Activated B cell treated with CpG ODN at 0.5 μM for 24 hours (primary cell): ENCODE measurements at regions not wholly inside any gene's neighbourhood (a gene's known extent, or its start where the extent isn't known, plus 50 kb on each side); places are given as distances from the start of the nearest gene placed in this dataset.

Experiments used
- ATAC-seq: fragments of 200-7000 bp; cut with Tn5 transposase; one replicate; pipeline ENCODE4 v1.10.0; 2021; ENCODE audit warnings: low read depth, mild to moderate bottlenecking, moderate library complexity
- CTCF ChIA-PET: fragments of 350-600 bp; sonication (Branson Sonifier 250); formaldehyde crosslinking; loops from one replicate; lab custom pipeline; 2021; ENCODE audit warnings: antibody characterized with exemption; lab: Charles Lee
- POLR2A ChIA-PET: fragments of 350-600 bp; sonication (Branson Sonifier 250); formaldehyde crosslinking; loops from one replicate; lab custom pipeline; 2021; ENCODE audit warnings: antibody characterized with exemption; lab: Charles Lee
- DNase-seq: peaks from one replicate; pipeline ENCODE4 v3.0.0; 2022
- H3K27ac Mint-ChIP-seq: one replicate; pipeline ENCODE4 v1.8.0; 2020; ENCODE audit warnings: mixed read lengths
- H3K27me3 Mint-ChIP-seq: one replicate; pipeline ENCODE4 v1.8.0; 2021; ENCODE audit warnings: mixed read lengths
- H3K36me3 Mint-ChIP-seq: one replicate; pipeline ENCODE4 v1.8.0; 2021; ENCODE audit warnings: low read depth, mixed read lengths
- H3K4me1 Mint-ChIP-seq: one replicate; pipeline ENCODE4 v1.8.0; 2021; ENCODE audit warnings: mixed read lengths
- H3K4me3 Mint-ChIP-seq: one replicate; pipeline ENCODE4 v1.8.0; 2020; ENCODE audit warnings: mild to moderate bottlenecking, mixed read lengths
- H3K9me3 Mint-ChIP-seq: one replicate; pipeline ENCODE4 v1.8.0; 2020; ENCODE audit warnings: mixed read lengths
- CTCF ChIP-seq: fragments of 200-600 bp; IDR thresholded peaks from one replicate; pipeline ENCODE4 v1.8.0; 2022; ENCODE audit warnings: antibody characterized with exemption, mild to moderate bottlenecking
- intact Hi-C: fragments of 100-400 bp; cut with micrococcal nuclease; formaldehyde crosslinking; loops from one replicate; pipeline ENCODE4 v1.15.1; 2024

DNA sequence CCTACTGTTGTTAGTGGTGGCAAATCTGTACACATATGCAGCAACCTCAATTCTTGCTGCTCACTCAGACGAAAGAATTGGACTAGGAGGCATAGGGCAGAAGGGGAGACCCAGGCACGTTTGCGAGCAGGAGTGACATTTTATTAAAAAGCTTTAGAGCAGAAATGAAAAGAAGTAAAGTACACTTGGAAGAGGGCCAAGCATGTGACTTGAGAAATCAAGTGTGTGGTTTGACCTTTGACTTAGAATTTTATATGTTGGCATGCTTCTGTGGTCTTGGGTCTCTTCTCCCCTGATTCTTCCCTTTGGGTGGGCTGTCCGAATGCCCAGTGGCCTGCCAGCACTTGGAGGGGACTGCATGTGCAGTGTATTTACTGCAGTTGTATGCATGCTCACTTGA lies 205.5 kb upstream of the SEMA3D start:
- intact Hi-C loops, result no loop called here
- ATAC-seq, result no peak
- no peak overlapping the region for H3K4me3 Mint-ChIP-seq
- no peaks in the 10 kb centered on the region for H3K9me3 Mint-ChIP-seq
- H3K27me3 Mint-ChIP-seq, result no peaks in the 10 kb centered on the region
- TF ChIP-seq CTCF, result no peak
- no peaks in the 10 kb centered on the region for H3K36me3 Mint-ChIP-seq
- no peaks in the 10 kb centered on the region for H3K4me1 Mint-ChIP-seq
- POLR2A ChIA-PET, result no interaction called here
- CTCF ChIA-PET, result no interaction called here
- no peak for DNase-seq
- no peak overlapping the region for H3K27ac Mint-ChIP-seq

GRCh38 chr7:85386460-85386859 lies 199.6 kb upstream of the SEMA3D start:
- Mint-ChIP-seq H3K9me3 (no peaks in the 10 kb centered on the region), H3K27me3 (no peaks in the 10 kb centered on the region), H3K4me1 (no peaks in the 10 kb centered on the region), H3K36me3 (no peaks in the 10 kb centered on the region), H3K27ac (no peak overlapping the region), H3K4me3 (no peak overlapping the region)
- ChIA-PET POLR2A (no interaction called here), CTCF (no interaction called here)
- ATAC-seq, result no peak
- TF ChIP-seq CTCF, result no peak
- intact Hi-C loops, result no loop called here
- no peak for DNase-seq

GRCh38 chr7:85384392-85384791 lies 197.5 kb upstream of the SEMA3D start:
- Mint-ChIP-seq H3K27me3 (no peaks in the 10 kb centered on the region), H3K4me1 (no peaks in the 10 kb centered on the region), H3K9me3 (no peaks in the 10 kb centered on the region), H3K27ac (no peak overlapping the region), H3K4me3 (no peak overlapping the region), H3K36me3 (no peaks in the 10 kb centered on the region)
- intact Hi-C loops, result no loop called here
- DNase-seq (no peak), ATAC-seq (no peak)
- no peak for TF ChIP-seq CTCF
- POLR2A ChIA-PET, result no interaction called here
- CTCF ChIA-PET, result no interaction called here

DNA sequence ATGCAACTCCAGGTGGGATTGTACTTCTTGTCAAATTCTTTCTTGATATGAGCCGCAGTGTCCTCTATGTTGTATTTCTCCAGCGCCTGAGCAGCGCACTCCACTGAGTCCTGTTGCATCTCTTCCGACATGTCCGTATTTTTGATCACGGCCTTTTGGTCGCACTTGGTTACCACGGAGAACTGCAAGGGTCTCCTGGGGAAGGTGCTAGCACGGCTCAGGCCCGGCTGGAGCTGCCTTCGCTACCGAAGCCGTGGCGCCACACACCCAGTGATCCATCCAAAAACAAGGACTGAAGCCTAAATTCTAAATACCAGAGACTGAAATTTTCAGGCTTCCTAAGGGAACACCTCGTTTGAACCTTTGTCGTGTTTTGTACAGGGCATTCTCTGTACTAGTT lies 194.4 kb upstream of the SEMA3D start:
- no peaks in the 10 kb centered on the region for H3K27me3 Mint-ChIP-seq
- no peak for ATAC-seq
- intact Hi-C loops, result no loop called here
- no peak for TF ChIP-seq CTCF
- H3K27ac Mint-ChIP-seq, result no peak overlapping the region
- no peaks in the 10 kb centered on the region for H3K4me1 Mint-ChIP-seq
- no peaks in the 10 kb centered on the region for H3K36me3 Mint-ChIP-seq
- ChIA-PET CTCF (no interaction called here), POLR2A (no interaction called here)
- H3K4me3 Mint-ChIP-seq, result no peak overlapping the region
- no peak for DNase-seq
- no peaks in the 10 kb centered on the region for H3K9me3 Mint-ChIP-seq

DNA sequence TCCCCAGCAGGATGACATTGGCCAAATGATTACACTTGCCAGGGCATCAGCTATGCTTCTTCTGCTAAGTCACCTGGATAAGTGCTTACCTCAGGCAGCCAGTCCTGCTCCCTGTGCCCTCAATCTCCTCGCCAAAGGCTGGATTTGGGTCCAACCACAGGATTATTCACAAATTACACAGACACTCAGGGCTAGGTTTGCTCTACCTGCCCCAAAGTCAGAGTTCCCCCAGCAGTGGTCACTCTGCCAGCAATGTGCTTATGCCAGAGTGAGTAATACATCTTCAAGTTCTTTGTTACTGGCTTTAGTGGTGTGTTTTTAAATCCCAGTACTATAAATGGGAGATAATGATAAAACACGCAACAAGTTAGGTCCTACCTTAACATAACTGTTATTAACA lies 189.7 kb upstream of the SEMA3D start:
- ATAC-seq, result no peak
- TF ChIP-seq CTCF, result no peak
- Mint-ChIP-seq H3K27ac (no peak overlapping the region), H3K36me3 (no peaks in the 10 kb centered on the region), H3K4me1 (no peaks in the 10 kb centered on the region), H3K27me3 (no peaks in the 10 kb centered on the region), H3K4me3 (no peak overlapping the region), H3K9me3 (no peaks in the 10 kb centered on the region)
- CTCF ChIA-PET, result no interaction called here
- no peak for DNase-seq
- POLR2A ChIA-PET, result no interaction called here
- intact Hi-C loops, result no loop called here
